ENCODE measurements at regions not wholly inside any gene's neighbourhood (a gene's known extent, or its start where the extent isn't known, plus 50 kb on each side); places are given as distances from the start of the nearest gene placed in this dataset.

DNA sequence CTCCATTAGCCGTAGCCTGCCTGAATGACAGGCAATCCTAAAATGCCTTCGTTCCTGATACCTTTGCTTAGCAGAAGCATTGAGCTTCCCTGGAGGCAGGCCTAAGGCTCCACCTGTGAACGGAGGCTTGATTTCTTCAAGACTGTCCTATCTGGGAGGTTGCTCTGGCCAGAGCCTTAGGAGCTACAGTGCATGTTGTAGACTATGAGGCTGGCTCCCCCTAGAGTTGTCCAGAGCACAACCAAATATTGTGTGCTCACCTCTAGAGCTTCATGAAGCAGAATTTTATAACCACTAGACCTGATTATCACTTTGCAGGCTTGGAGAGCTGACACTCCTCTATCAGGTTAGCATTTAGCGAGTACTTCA lies 217.8 kb downstream of the MAFB start:
- no peak for ATAC-seq
- WGBS, 2 donors, result 80 to 100% methylated on average over 1 to 4 of the region's 4 CpGs
- DNase-seq, result peak in 1 of 4 donors; percentile 18
- Histone ChIP-seq H3K27ac (peak overlapping the region in 1 of 4 donors; percentile 59), H3K27me3 (no peaks in the 10 kb centered on the region), H3K4me3 (no peak overlapping the region), H3K9me3 (no peaks in the 10 kb centered on the region), H3K36me3 (replicated peaks in 1 of 2; ENCODE audit: insufficient read depth in 1 of 2, low read depth in 2 of 2) (no peaks in the 10 kb centered on the region), H3K4me1 (no peaks in the 10 kb centered on the region)
- intact Hi-C loops (cut with DNase I), result no loop called here
- TF ChIP-seq, protein P1, sequence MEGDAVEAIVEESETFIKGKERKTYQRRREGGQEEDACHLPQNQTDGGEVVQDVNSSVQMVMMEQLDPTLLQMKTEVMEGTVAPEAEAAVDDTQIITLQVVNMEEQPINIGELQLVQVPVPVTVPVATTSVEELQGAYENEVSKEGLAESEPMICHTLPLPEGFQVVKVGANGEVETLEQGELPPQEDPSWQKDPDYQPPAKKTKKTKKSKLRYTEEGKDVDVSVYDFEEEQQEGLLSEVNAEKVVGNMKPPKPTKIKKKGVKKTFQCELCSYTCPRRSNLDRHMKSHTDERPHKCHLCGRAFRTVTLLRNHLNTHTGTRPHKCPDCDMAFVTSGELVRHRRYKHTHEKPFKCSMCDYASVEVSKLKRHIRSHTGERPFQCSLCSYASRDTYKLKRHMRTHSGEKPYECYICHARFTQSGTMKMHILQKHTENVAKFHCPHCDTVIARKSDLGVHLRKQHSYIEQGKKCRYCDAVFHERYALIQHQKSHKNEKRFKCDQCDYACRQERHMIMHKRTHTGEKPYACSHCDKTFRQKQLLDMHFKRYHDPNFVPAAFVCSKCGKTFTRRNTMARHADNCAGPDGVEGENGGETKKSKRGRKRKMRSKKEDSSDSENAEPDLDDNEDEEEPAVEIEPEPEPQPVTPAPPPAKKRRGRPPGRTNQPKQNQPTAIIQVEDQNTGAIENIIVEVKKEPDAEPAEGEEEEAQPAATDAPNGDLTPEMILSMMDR (IDR thresholded peaks at IDR 0.05), result no peak
- TF ChIP-seq POLR2A (IDR thresholded peaks at IDR 0.05), result no peak

DNA sequence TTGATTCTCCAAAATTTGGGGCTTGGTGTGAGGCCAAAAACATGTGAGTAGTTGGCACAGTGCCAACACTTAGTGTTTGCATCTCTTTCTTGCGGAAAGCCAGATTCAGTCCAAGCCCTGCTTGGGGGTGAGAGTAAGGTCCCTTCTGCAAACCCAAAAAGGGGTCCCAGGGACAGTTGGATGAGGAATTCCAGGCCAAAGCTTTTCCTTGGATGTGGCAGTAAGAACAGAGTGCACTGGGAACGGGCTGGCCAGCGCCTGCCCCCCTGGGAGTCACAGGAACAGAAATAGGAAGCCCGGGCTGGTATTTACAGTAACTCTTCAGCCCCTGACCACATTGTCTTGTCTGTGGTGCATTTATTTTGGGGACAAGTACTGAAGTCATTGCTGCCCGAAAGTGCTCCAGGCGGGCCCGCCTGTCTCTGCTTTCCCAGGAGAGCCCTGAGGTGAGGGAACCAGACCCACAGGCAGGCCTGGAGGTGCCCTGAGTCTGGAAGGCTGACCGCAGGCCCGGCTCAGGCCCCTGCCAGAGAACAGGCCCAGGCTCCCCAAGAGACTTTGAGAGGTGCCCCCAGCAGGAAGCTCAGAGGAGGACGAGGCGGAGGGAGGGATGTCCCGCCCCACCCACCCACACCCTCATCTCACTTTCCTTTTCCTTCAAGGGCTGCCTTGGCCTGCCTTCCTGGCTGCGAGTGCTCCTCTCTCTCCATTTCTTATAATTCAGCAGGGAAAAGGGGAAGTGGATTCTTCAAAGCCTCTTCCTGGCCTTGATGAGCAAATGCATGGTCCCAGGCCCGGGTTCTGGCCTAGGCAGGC lies 218.4 kb downstream of the MAFB start:
- intact Hi-C loops (cut with DNase I), result no loop called here
- H3K27ac ChIP-seq, result peak overlapping the region in 1 of 4 donors; percentile 59
- ATAC-seq, result no peak

DNA sequence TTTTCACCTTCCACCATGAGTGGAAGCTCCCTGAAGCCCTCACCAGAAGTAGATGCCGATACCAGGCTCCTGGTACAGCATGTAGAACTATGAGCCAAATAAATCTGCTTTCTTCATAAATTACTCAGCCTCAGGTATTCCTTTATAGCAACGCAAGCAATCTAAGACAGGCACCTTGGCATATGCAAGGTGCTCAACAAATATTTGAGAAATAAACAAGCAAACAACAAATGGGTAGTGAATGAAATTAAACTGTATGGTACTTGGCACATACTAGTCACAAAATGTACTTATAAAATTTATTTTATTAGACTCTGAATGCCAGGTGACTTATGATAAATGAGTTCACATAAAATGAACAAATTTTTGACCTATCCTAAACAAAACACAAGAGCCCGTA lies 220.3 kb downstream of the MAFB start:
- H3K4me1 ChIP-seq, result no peaks in the 10 kb centered on the region
- DNase-seq (no peak), ATAC-seq (no peak)
- H3K27me3 ChIP-seq, result no peaks in the 10 kb centered on the region
- no peak overlapping the region for H3K4me3 ChIP-seq
- intact Hi-C loops (cut with DNase I), result no loop called here
- TF ChIP-seq, protein P1 (IDR thresholded peaks at IDR 0.05), result no peak
- TF ChIP-seq POLR2A (IDR thresholded peaks at IDR 0.05), result no peak
- H3K36me3 ChIP-seq (replicated peaks in 1 of 2; ENCODE audit: insufficient read depth in 1 of 2, low read depth in 2 of 2), result no peaks in the 10 kb centered on the region
- H3K9me3 ChIP-seq, result no peaks in the 10 kb centered on the region
- no peak overlapping the region for H3K27ac ChIP-seq
- WGBS, 2 donors, result 74 to 81% methylated on average over 3 of the region's 3 CpGs

More for the DNA sequence above, 218.4 kb downstream of the MAFB start:
- peak in 2 of 4 donors; percentile 16 to 49 for DNase-seq
- H3K9me3 ChIP-seq, result no peaks in the 10 kb centered on the region
- H3K36me3 ChIP-seq (replicated peaks in 1 of 2; ENCODE audit: insufficient read depth in 1 of 2, low read depth in 2 of 2), result no peaks in the 10 kb centered on the region
- no peaks in the 10 kb centered on the region for H3K4me1 ChIP-seq
- TF ChIP-seq POLR2A (IDR thresholded peaks at IDR 0.05), result no peak
- TF ChIP-seq, protein P1 (IDR thresholded peaks at IDR 0.05), result no peak
- 64 to 81% methylated on average over 7 to 14 of the region's 14 CpGs for WGBS, 2 donors
- no peaks in the 10 kb centered on the region for H3K27me3 ChIP-seq
- no peak overlapping the region for H3K4me3 ChIP-seq

DNA sequence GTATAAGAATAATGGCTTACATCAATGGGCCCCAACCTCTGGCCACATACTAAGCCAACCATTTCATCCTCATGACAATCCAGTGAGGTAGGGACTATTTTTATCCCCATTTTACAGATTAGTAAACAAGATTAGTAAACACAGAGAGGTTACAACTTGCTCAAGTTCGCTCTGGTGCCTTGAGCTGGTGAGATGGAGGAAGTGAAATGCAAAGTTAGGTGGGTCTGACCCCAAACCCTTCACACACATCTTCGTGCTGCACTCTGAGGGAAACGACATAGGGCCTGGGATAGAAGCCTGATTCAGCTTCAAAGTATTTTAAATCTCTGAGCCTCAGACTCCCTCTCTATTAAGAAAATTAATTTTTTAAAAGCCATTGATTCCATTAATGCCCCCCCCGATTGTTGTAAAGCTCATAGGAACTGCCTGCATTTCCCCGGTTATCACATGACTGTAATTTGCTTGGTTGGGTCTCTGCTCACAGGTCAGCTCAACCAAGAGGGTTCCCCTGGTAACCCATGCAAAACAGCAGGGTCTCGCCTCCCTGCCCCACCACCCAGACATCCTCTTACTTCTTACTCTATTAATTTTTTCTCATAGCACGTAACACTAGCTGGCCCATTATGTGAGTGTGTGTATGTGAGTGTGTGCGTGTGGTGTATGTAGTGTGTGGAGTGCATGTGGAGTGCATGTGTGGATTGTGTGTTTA lies 221.2 kb downstream of the MAFB start:
- no peaks in the 10 kb centered on the region for H3K9me3 ChIP-seq
- no peak overlapping the region for H3K4me3 ChIP-seq
- no peak for DNase-seq
- WGBS, 2 donors, result 80 to 83% methylated on average over 8 of the region's 8 CpGs
- no peaks in the 10 kb centered on the region for H3K36me3 ChIP-seq (replicated peaks in 1 of 2; ENCODE audit: insufficient read depth in 1 of 2, low read depth in 2 of 2)
- no peak for TF ChIP-seq POLR2A (IDR thresholded peaks at IDR 0.05)
- TF ChIP-seq, protein P1 (IDR thresholded peaks at IDR 0.05), result no peak
- H3K4me1 ChIP-seq, result no peaks in the 10 kb centered on the region
- H3K27me3 ChIP-seq, result no peaks in the 10 kb centered on the region
- intact Hi-C loops (cut with DNase I), result no loop called here
- H3K27ac ChIP-seq, result no peak overlapping the region
- ATAC-seq, result no peak

Data from body of pancreas (tissue), 4 donors.